ENCODE measurements at regions not wholly inside any gene's neighbourhood (a gene's known extent, or its start where the extent isn't known, plus 50 kb on each side); places are given as distances from the start of the nearest gene placed in this dataset.

- TF ChIP-seq ZNF513 (tag by site-specific recombination; IDR thresholded peaks at IDR 0.05) (no peak), OVOL3 (tag by site-specific recombination; IDR thresholded peaks at IDR 0.05) (no peak)
Observed at GRCh38 chr14:97994020-97994531, 1196.9 kb downstream of the VRK1 start (continued).

GRCh38 chr14:97995038-97995437, 1197.9 kb downstream of the VRK1 start:
- Histone ChIP-seq H3K36me3 (ENCODE audit: control insufficient read depth in 2 of 2, insufficient read depth in 1 of 2, low read length in 2 of 2) (no peaks in the 10 kb centered on the region), H3K4me1 (ENCODE audit: control insufficient read depth, insufficient read depth, low read length) (no peaks in the 10 kb centered on the region), H3K9me3 (ENCODE audit: control insufficient read depth, insufficient read depth, low read depth, low read length) (no peaks in the 10 kb centered on the region), H3K27ac (ENCODE audit: extremely low read depth, low read depth, low read length) (no peak overlapping the region), H3K4me3 (ENCODE audit: low read depth, low read length) (no peak overlapping the region)
- CTCF ChIA-PET: no interaction called here
- TF ChIP-seq ZNF473 (tag by site-specific recombination; IDR thresholded peaks at IDR 0.05) (no peak), ZNF157 (tag by site-specific recombination; IDR thresholded peaks at IDR 0.05) (no peak), ZFHX2 (tag by site-specific recombination; conservative IDR thresholded peaks at IDR 0.05) (no peak), ZNF664 (tag by site-specific recombination; IDR thresholded peaks at IDR 0.05) (no peak), ZNF112 (tag by site-specific recombination; IDR thresholded peaks at IDR 0.05) (no peak), KLF1 (tag by site-specific recombination; IDR thresholded peaks at IDR 0.05) (no peak), IKZF3 (tag by site-specific recombination; IDR thresholded peaks at IDR 0.05) (no peak), ZNF292 (tag by site-specific recombination; IDR thresholded peaks at IDR 0.05; ENCODE audit: borderline replicate concordance, low read depth) (no peak), GLI4 (tag by site-specific recombination; IDR thresholded peaks at IDR 0.05) (no peak), ZSCAN4 (tag by site-specific recombination; IDR thresholded peaks at IDR 0.05) (no peak), KLF10 (tag by site-specific recombination; IDR thresholded peaks at IDR 0.05) (no peak), GLIS1 (tag by site-specific recombination; IDR thresholded peaks at IDR 0.05) (no peak), ZNF623 (tag by site-specific recombination; IDR thresholded peaks at IDR 0.05) (no peak), ZNF138 (tag by site-specific recombination; IDR thresholded peaks at IDR 0.05; ENCODE audit: borderline replicate concordance) (no peak), MZF1 (tag by site-specific recombination; IDR thresholded peaks at IDR 0.05; ENCODE audit: borderline replicate concordance) (no peak), BCL11B (tag by site-specific recombination; IDR thresholded peaks at IDR 0.05; ENCODE audit: low read depth) (no peak), SP7 (tag by site-specific recombination; IDR thresholded peaks at IDR 0.05) (no peak), PBX3 (CRISPR knock-in tag; IDR thresholded peaks at IDR 0.05) (no peak)
- POLR2A ChIA-PET: no interaction called here

- Histone ChIP-seq H3K36me3 (ENCODE audit: control insufficient read depth in 2 of 2, insufficient read depth in 1 of 2, low read length in 2 of 2) (no peaks in the 10 kb centered on the region), H3K27ac (ENCODE audit: extremely low read depth, low read depth, low read length) (no peak overlapping the region), H3K4me1 (ENCODE audit: control insufficient read depth, insufficient read depth, low read length) (no peaks in the 10 kb centered on the region), H3K4me3 (ENCODE audit: low read depth, low read length) (no peak overlapping the region), H3K9me3 (ENCODE audit: control insufficient read depth, insufficient read depth, low read depth, low read length) (no peaks in the 10 kb centered on the region)
- ChIA-PET POLR2A (no interaction called here), CTCF (no interaction called here)
- no peak for TF ChIP-seq ZNF544 (tag by site-specific recombination; IDR thresholded peaks at IDR 0.05)
- TF ChIP-seq ZNF114 (tag by site-specific recombination; IDR thresholded peaks at IDR 0.05): no peak
- TF ChIP-seq FEZF1 (tag by site-specific recombination; IDR thresholded peaks at IDR 0.05): no peak
- TF ChIP-seq RBAK (tag by site-specific recombination; IDR thresholded peaks at IDR 0.05): no peak
- no peak for TF ChIP-seq ZBTB48 (tag by site-specific recombination; IDR thresholded peaks at IDR 0.05)
- no peak for TF ChIP-seq ZNF488 (tag by site-specific recombination; IDR thresholded peaks at IDR 0.05)
- TF ChIP-seq ZNF121 (tag by site-specific recombination; IDR thresholded peaks at IDR 0.05): no peak
- no peak for TF ChIP-seq ZNF426 (tag by site-specific recombination; IDR thresholded peaks at IDR 0.05)
- TF ChIP-seq ZNF133 (tag by site-specific recombination; IDR thresholded peaks at IDR 0.05): no peak
- TF ChIP-seq ZNF423 (tag by site-specific recombination; IDR thresholded peaks at IDR 0.05): no peak
- no peak for TF ChIP-seq ZNF174 (tag by site-specific recombination; IDR thresholded peaks at IDR 0.05)
- TF ChIP-seq SALL2 (tag by site-specific recombination; IDR thresholded peaks at IDR 0.05; ENCODE audit: borderline replicate concordance): no peak
Observed at GRCh38 chr14:97995531-97995930, 1198.3 kb downstream of the VRK1 start.
